C4-2B (cell line): ENCODE measurements at regions not wholly inside any gene's neighbourhood (a gene's known extent, or its start where the extent isn't known, plus 50 kb on each side); places are given as distances from the start of the nearest gene placed in this dataset.

Experiments used
- CTCF ChIP-seq: fragments of 450-650 bp; conservative IDR thresholded peaks from 2 replicates; pipeline ENCODE4 v1.5.1; 2017; ENCODE audit warnings: mild to moderate bottlenecking
- ZFX ChIP-seq: fragments of 450-650 bp; IDR thresholded peaks from 2 replicates; pipeline ENCODE4 v1.6.1; 2017

GRCh38 chr19:20315543-20315942 lies 148.5 kb downstream of the ZNF486 start:
- no peak for TF ChIP-seq CTCF
- no peak for TF ChIP-seq ZFX
